ENCODE measurements at regions not wholly inside any gene's neighbourhood (a gene's known extent, or its start where the extent isn't known, plus 50 kb on each side); places are given as distances from the start of the nearest gene placed in this dataset.
A peak's percentile ranks its signal among the peaks of the same experiment; 100 is the strongest.

- no peak for DNase-seq (ENCODE audit: low spot score)
Measured at GRCh38 chr13:95352486-95352885, 51.2 kb upstream of the ABCC4 start.

GRCh38 chr13:95354156-95354555 lies 52.9 kb upstream of the ABCC4 start:
- no peak for DNase-seq (ENCODE audit: low spot score)

DNA sequence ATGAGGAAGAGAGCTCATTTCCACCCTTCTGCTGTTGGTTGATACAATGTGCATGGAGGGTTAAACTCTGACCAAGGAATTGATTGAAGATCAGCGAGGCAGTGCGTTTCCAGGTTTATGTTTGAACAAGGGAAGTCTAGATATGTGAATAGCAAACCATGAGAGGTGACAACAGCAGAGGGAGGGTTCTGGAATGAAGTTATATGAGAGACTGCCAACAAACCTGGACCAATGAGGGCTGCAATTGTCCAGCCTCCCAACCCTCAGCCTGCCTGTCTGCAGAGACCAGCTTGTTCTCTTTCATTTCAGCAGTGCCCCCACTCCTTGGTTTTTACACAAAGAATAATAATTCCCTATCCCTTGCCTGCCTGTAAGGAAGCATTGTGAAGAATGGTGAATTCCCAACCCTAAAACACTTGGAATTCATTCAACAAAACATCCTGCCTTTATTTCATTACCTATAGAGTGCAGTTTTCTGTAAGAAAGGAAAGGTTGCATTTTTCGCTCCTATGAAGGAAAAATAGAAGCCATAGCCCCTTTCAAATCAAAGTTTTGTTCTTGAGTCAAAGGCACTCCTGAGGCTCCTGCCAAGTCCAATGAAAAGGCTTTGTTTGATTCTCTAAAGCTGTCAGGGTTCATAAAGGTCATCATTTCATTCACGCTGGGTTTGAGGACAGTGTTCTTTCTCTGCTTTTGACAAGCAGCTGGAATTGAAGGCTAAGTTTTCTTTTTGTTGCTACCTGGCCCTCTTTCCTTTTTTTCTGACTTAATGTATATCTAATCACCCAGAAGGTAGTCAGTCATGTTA lies 53.6 kb upstream of the ABCC4 start:
- no peak for DNase-seq (ENCODE audit: low spot score)

- DNase-seq (ENCODE audit: low spot score), result no peak
Measured at GRCh38 chr13:95355494-95355893, 54.2 kb upstream of the ABCC4 start.

DNA sequence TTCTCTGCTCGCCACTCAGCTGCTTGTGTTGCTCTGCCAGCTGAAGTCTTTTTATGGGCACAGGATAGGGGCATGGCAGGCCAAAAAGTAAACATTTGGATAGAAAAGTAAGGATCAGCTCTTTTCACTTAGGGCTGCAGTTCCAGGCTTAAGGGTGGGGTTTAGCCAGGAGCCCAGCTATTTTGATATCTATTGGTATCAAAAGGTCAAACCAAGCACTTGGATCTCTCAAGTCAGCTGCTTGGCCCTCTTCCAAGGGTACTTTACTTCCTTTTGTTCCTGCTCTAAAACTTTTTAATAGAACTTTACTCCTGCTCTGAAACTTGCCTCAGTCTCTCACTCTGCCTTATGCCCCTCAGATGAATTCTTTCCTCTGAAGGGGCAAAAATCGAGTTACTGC lies 55.7 kb upstream of the ABCC4 start:
- DNase-seq (ENCODE audit: low spot score), result no peak

DNA sequence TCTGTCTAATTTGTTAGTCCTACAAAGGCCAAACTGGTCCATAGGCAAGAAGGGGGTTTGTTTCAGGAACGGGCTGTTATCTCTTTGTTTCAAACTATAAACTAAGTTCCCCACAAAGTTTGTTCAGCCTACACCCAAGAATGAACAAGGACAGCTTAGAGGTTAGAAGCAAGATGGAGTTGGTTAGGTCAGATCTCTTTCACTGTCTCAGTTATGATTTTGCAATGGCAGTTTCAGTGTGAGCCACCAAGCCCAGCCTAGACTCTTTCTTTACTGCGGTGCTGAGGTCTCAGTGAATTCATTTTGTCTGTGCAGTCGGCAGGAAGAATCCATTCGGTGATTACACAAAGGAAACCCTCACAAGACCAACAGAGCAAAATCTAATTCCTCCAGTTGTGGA lies 56.6 kb upstream of the ABCC4 start:
- DNase-seq (ENCODE audit: low spot score), result no peak

DNA sequence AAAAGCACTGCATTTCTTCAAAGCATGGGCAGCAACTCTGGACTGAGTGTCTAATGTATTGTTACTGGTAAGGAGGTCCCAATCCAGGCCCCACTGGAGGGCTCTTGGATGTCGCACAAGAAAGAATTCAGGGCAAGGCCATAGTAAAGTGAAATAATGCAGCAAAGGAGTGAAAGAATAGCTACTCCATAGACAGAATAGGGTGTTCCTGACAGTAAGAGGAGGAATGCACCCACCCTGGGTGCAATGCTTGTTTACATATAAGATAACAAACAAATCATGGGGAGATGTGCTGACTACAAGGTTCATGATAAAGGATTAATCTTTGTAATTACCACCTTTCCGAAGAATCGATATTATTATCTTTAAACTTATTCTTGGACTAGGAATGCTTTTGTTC lies 58.8 kb upstream of the ABCC4 start:
- no peak for DNase-seq (ENCODE audit: low spot score)

GRCh38 chr13:95360464-95361097 lies 59.3 kb upstream of the ABCC4 start:
- no peak for DNase-seq (ENCODE audit: low spot score)

- DNase-seq (ENCODE audit: low spot score), result no peak
Measured at GRCh38 chr13:95361686-95362085, 60.4 kb upstream of the ABCC4 start.

DNA sequence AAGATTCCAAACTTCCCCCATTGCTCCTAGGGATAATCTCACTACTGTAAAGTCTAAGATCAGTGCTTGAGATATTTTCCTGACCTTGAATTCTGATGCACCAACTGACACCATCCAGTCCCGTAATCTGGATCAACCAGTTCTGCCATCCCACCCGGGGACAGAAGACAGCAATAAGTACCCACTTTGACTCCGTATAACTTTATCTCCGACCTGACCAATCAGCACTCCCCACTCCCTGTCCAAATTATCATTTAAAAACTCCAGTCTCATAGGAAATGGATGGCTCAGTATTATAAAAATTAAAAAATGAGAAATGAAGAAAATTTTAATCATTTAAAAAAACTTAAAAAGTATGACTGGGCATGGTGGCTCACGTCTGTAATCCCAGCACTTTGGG lies 61.4 kb upstream of the ABCC4 start:
- DNase-seq (ENCODE audit: low spot score), result no peak

DNA sequence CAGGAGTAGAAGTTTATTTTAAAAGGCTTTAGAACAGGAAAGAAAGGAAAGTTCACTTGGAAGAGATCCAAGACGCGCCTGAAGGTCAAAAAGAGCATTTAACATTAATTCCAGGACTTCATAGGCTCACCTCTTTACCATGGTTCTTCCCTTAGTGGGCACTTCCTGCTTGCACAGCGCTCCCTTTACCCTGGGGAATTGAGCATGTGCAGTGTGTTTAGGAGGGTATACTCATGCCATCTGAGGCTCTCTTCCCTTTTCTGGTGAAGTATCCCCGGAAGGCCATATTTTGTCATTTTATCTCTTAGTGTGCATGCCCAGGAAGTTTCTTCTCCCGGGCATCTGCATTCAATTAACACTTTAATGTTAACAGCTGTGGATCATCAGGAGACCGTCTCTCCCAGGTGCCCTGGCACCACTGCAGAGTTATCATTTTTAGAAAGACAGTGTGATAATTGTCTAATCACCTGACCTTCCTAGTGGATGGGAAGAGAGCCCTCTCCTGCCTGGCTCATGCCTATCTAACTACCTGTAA lies 66.1 kb upstream of the ABCC4 start:
- no peak for DNase-seq (ENCODE audit: low spot score)

DNA sequence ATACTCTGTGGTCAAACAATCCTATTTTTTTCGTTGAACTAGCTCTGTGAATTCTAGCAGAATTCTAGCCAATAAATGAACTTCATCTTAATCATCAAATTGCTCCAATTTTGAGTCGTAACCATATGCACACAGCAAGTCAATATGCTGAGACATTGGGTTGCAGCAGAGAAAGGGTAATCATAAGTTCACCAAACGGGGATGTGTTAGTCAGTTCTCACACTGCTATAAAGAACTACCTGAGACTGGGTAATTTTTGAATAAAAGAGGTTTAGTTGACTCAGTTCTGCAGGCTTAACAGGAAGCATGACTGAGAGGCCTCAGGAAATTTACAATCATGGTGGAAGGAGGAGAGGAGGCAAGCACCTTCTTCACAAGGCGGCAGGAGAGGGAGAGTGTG lies 67.7 kb upstream of the ABCC4 start:
- DNase-seq (ENCODE audit: low spot score), result no peak

- DNase-seq (ENCODE audit: low spot score), result no peak
Measured at GRCh38 chr13:95375706-95376105, 74.5 kb upstream of the ABCC4 start.

- no peak for DNase-seq (ENCODE audit: low spot score)
Measured at GRCh38 chr13:95378603-95379002, 77.4 kb upstream of the ABCC4 start.

- peak; percentile 87 for DNase-seq (ENCODE audit: low spot score)
Measured at GRCh38 chr13:95380468-95381211, 79.4 kb upstream of the ABCC4 start.

DNA sequence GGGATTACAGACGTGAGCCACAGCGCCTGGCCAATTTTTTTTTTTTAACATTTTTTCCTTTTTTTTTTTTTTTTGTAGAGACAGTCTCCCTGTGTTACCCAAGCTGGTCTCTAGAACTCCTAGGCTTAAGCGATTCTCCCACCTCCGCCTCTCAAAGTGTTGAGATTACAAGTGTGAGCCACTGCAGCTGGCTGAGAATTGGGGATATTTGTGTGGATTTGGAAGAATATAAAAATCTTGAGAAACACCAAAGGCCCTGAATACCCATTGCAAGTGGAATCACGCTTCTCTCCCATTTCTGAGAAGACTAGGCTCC lies 79.9 kb upstream of the ABCC4 start:
- no peak for DNase-seq (ENCODE audit: low spot score)

DNA sequence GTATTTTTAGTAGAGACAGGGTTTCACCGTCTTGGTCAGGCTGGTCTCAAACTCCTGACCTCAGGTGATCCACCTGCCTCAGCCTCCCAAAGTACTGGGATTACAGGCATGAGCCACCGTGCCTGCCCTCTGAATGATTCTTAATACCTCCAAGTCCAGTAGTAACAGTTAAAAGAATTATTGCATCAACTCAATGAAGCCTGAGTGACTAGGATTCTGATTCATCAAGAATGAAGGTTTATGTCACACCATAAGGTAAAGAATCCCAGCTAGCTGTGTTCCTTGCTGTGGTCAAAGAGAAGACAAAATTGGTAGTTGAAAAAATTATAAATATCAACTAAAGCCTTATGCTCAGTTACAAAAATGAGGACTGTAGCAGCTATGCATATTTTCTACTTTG lies 81.2 kb upstream of the ABCC4 start:
- DNase-seq (ENCODE audit: low spot score), result peak; percentile 64

GRCh38 chr13:95382916-95383315 lies 81.7 kb upstream of the ABCC4 start:
- no peak for DNase-seq (ENCODE audit: low spot score)

DNA sequence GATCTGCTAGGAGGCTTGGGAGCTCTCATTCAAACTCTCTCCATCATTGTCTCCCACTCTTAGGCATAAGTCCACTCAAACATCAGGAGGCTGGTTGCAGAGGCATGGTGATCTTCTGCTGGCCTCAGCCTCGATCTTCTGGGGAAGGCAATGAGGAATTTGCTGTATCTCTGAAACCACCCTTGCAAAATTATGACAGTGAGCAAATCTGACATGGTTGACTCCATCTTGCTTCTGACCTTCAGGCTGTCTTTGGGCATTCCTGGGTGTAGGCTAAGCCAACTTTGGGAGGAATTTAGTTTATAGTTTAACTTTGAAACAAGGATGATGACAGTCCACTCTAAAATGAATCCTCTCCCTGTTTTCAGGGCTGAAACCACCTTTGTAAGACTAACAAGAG lies 84.1 kb upstream of the ABCC4 start:
- DNase-seq (ENCODE audit: low spot score), result no peak

DNA sequence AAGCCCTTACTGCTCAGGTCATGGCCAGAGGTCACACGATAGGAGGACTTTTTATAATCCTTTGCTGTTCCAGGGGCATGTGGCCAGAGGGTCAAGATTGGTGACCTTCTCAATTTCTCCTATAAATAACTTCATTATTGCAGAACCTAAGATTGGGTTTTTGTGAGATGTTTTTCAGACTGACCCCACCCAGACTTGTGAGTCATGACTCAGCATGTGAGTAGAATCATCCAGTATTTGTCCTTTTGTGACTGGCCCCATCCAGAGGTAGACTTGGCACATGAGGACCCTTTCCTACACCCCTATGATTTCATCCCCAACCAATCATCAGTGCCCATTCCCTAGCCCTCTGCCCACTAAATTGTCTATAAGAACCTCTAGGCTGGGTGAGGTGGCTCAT lies 84.5 kb upstream of the ABCC4 start:
- no peak for DNase-seq (ENCODE audit: low spot score)

GRCh38 chr13:95386370-95386769 lies 85.1 kb upstream of the ABCC4 start:
- DNase-seq (ENCODE audit: low spot score), result no peak

GRCh38 chr13:95387733-95388207 lies 86.5 kb upstream of the ABCC4 start:
- DNase-seq (ENCODE audit: low spot score), result no peak

Data from RKO (cell line).